HG03575 (cell line): ENCODE measurements at regions not wholly inside any gene's neighbourhood (a gene's known extent, or its start where the extent isn't known, plus 50 kb on each side); places are given as distances from the start of the nearest gene placed in this dataset.

Experiments used
- ATAC-seq: cut with Tn5 transposase; IDR thresholded peaks from one replicate; pipeline ENCODE4 v1.9.1; 2021; ENCODE audit not compliant: unreplicated experiment, insufficient number of reproducible peaks, low FRiP score; ENCODE audit errors: extremely low read depth

DNA sequence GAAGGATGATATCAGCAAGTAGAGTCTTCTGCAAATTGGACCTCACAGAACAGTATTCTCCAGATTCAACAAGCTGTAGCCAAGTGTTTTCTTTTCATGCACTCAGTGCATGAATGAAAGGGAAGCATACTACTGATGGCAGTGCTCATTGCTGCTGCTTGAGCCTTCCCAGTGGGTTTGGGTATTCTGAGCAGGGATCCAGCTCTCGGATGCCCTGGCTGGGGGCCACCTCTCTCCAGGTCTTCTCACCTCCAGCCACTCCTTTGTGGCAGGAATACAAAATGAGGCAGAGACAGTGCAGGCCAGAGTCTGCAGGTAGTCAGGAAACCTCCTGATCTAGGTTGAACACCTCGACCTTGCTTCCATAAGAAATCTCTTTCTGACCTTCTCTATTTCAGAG, 390.4 kb upstream of the CELF4 start:
- ATAC-seq, result no peak

DNA sequence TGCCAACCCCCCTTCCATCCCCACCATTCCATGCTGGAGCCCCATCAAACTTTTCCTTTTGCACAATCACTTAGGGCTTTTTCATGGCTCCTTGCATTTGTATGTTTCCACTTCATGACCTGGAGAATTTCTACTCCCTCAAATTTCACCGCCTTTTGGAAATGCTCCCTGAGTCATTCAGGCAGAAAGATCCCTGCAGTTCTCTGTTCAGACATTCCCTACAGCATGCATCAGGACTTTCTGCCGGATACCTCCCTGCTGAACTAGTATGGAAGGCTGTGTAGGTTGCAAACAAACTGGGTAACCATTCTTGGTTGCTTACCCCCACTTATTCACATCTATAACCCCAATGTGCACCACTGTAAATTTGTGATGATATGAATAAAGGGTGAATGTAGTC, 389.6 kb upstream of the CELF4 start:
- no peak for ATAC-seq

DNA sequence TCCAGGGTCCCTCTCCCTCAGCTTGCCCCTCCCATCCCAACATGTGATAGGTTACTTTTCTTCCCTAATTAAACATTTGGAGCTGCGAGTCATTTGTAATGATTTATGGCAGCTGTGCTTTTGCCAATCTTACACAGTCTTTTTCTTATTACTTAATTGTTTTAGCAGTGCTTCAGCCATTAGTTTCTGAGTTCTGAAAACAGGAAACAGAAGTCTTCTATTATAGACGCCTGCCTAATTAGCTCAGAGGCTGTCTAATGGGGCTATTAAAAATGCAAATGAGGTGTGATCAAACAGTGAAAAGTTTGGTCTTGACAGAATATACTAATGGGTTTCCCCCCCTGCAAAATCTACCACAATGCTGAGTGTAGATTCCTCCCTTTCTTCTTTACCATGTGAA, 388.3 kb upstream of the CELF4 start:
- ATAC-seq, result no peak

DNA sequence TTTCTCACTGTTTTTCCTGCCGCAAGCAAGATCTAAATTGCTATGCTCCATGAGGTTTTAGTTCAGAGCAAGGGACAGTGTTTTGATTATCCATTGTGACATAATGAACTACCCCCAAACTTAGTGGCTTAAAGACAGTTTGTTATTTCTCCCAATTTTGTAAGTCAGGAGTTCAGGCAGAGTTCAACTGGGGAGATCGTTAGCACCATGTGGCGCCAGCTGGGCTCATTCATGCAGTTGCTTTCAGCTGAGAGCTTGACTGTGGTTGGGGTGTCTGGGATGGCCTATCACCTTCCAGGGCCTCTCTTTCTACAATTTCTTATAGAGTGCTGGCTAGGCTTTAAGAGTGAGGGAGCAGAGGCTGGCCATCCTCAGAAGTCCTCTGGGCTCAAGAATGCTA, 382.9 kb upstream of the CELF4 start:
- no peak for ATAC-seq

DNA sequence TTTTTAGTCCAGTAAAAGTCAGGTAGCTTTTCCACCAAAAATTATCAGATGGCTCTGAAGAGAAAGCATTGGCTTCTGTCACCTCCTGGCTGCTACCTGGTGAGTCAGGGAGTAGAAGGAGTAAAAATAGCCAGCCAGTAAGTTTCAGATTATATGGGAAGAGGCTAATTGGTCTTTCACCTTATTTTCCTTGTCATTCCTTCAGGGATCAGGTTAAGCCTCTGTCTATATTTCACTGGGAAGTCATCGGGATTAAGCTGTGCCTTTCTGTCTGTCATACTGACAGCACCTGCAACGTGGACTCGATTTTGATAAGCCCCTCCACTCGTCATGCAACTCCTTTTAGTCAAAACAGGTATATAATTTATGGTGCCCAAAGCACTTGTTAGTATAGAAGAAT, 380.7 kb upstream of the CELF4 start:
- no peak for ATAC-seq

DNA sequence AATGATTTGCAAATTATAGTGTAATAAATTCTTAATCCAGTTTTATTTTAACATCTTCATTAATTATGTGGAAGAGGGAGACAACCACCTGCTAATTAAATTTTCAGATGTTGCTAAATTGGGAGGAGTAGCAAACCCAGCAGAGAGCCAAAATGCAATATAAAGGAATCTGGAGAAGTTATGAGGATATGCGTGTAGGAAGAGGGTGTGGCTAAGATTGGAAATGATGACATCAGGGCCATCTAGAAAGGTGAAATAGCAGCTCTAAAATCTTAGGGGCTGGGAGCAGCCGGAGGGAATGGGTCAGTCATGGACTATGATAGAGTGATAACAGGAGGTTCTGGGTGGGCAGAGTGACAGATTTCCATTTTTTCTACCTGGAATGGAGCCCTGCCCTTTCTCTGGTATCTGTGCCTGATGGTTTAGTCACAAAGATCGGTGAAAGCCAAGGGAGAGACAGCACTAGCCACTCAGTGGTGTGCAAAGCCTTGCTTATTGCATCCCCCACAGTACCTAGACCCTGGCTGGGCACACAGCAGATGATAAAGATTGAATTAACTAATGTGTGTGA, 379.2 kb upstream of the CELF4 start:
- ATAC-seq, result no peak

DNA sequence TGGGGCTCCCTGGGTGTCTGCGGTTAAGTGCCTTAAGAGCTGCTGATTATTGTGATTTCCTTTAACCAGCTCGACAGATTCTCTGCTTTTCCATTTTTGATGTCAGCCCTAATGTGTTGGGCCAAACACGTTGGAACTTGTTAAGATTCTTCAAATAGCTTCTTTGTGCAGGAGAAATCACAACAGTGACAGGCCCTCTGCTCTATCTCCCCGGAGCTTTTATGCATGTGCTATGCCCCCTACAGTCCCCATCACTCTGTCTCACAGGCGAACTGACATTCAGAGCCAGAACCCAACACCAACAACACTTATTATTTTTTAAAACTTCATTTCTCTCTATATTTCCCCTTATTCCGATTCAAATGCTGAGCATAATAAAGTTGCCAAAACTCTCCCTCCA, 371.7 kb upstream of the CELF4 start:
- no peak for ATAC-seq

DNA sequence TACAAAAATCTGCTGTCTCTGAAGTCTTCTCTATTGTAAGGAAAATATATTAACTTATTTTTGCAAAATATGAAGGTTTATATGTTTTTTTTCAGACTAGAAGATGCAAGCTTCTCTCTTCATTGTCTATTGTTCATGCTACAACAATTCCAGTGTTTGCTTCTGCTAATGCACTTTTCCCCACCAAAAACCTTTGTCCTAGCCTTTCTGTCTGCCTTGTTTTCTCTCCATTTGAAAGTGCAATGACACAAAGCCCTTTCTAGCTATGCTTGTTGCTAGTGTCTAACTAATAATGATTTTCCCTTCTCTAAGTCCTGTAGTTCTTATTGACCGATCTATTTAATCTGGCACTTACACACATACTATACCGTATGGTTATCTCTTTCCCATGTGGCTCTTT, 369.5 kb upstream of the CELF4 start:
- ATAC-seq, result no peak

DNA sequence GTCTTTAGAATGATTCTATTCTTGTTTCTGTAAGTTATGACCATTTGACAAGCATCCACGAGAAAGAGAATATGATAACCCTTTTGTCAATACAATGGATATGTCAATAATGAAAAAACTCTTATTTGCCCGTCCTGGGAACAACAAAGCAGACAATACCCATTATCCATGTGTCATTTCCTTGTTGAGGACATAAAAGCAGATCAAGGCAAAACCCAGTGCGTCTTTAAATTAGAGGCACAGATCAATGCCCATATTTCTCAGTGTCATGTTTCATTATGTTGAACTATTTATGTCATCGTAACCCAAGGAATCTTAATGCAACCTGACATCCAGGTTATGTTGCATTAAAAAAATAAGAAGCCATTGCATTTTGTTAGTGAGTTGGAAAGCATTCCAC, 365.0 kb upstream of the CELF4 start:
- ATAC-seq, result no peak

DNA sequence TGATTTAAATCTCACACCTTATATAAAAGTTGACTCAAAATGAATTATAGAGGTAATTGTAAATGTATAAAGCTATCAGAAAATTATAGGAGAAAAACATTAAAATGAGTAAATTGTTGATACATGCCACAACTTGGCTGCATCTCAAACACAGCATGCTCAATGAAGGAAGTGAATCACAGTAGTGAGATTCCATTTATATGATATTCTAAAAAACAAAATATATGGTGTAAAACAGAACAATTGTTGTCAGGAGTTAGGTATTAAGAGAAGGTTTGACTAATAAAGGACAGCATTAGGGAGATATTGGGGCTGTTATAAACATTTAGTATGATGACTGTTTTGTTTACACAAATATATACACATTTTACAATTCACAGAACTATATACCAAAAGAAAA, 356.6 kb upstream of the CELF4 start:
- ATAC-seq, result no peak

DNA sequence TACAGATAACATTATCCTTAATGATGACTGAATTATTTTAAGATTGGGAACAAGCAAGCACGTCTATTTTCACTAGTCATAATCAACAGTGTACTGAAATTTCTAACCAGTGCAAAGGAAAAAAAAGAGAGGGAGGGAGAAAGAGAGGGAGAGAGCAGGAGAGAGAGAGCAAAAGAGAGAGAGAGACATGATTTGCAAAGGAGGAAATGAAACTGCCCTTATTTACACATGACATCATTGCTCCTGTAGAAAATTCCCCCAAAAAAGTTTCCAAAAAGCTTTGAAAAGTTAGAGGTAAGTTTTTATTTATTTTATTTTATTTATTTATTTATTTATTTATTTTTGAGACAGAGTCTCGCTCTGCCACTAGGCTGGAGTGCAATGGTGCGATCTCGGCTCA, 355.3 kb upstream of the CELF4 start:
- ATAC-seq, result no peak

DNA sequence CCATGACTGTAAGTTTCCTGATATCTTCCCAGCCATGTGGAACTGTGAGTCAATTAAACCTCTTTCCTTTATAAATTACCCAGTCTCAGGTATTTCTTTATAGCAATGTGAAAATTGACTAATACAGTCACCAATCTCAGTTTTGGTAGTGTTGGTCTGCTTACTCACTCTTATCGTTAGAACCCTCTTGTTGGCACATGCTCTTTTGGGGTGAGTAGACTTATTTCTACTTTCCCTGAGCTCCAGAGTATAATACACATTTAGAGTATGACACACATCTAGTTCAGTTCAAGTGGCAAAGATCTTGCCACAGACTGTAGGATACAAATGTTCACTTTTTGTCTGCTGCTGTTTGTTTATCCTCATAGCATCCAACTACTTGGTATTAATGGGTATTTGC, 347.5 kb upstream of the CELF4 start:
- ATAC-seq, result no peak

DNA sequence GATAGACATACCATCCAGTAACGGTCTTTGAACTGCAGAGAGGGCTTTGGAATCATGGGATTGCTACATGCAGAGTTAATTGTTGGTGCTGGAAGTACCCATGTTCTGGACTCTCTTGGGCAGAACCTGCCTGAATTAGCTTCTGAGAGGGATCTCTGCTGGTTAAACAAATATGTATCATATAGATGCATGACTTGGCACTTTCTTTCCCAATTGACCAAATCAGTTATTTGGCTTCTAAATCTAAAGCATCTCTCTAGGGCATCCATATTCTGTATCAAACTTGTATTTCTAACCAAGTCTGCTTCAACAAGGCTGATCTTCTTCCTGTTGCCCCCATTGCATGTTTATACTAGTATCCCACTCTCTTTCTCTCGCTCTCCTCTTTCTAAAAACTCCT, 336.7 kb upstream of the CELF4 start:
- ATAC-seq, result no peak

DNA sequence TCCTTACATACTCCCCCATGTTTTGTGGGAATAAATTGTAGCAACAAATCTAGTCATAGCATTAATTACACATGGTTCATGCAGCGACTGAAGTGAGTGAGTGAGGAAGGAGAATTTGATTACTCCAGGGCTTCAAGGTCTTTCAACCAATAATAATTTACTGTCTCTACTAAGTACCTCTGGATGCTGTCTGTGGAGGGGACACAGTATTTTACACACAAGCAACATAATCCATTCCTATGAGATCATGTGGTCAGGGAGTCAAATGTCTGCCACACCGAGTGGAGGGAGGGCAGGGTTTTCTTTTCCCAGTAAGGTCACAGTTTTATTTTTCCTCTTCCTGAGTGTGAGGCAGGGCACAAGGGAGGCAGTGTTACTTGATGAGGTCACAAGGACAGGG, 334.7 kb upstream of the CELF4 start:
- ATAC-seq, result no peak

DNA sequence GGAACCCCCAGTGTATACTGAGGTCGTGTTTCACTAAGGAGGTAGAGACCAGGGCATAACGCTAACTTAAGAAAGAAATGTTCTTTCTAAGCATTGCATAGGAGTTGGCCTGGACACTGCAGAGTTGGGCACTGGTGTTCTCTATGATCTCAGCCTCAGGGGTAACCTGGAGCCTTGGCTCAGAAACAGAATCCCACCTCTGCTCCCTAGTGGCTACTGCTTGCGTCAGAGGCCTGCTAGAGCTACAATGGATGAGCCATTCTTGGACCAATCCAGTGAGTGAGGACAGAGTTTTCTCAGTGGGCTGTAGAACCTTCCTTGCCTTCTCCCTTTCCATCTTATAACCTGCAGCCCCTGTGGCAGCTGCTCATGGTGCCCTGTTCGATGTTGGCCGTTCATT, 324.4 kb upstream of the CELF4 start:
- no peak for ATAC-seq

DNA sequence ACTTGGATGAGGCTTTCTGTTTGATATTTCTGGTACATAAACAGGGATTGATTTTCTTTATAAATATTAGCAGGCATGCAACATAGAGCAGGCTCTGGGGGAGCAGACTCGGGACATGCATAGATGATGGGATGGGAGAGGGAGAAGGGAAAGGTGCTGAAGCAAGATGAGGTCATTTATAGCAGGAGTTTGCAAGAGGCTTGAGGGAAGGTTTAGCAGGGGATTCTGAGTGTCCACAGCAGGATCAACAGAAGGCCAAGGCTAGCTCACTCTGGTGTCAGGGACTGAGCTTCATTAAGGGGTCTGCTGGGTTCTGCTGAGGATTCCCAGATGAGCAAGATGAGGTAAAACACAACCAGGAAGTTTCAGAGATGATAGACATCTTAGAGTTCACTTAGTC, 309.1 kb upstream of the CELF4 start:
- no peak for ATAC-seq

DNA sequence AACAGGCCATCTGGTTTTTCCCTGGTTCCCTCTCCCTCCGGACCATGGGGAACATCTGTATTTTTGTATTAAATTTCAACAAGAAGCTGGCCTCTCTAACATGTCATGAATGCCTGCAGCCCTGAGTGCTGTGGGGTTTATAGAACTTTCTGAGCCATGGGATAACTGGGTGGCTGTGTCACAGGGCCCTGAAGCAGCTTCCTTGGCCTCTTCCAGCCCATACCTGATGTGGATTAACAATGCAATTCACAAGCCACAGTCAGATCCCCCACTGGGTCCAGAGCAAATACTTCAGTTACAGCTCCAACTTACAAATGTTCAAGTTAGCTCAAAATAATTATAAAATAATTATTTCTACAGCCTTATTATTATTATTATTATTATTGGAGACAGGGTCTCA, 307.8 kb upstream of the CELF4 start:
- ATAC-seq, result no peak

DNA sequence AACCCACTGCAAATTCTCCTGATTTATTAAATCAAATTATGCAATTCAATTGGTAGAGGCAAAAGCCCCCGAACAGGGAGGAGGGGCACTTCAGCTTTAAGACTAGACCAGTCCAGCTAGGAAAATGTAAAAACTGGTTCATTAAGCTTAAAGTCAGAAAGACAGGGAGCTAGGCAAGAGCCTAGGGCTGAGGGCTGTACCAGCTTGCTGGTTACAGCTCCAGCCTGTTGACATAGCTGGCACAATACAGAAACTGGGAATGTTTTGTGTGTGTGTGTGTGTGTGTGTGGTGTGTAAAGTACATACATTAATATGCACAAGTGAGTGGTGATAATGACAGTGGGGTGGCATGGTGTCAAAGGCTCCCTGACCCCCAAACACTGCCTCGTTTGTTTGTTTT, 307.0 kb upstream of the CELF4 start:
- ATAC-seq, result no peak

DNA sequence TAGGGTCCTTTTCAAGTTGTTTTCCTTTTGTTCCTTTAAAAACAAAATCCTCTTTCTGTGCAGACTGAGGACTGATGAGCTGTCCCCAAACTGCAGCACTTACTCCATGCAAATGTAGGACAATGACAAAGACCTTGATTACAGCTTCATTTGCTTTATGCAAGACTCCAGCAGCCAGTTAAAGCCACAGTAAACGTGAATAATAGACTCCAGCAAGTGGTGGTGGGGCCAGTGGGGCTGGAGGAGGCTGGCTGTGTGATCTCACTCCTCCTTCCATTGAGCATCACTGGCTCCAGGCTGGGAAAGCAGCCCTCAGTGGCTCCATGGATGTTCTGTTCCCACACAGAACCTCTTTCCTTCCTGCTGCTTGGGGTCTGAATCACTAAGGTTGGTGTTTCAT, 306.0 kb upstream of the CELF4 start:
- no peak for ATAC-seq

DNA sequence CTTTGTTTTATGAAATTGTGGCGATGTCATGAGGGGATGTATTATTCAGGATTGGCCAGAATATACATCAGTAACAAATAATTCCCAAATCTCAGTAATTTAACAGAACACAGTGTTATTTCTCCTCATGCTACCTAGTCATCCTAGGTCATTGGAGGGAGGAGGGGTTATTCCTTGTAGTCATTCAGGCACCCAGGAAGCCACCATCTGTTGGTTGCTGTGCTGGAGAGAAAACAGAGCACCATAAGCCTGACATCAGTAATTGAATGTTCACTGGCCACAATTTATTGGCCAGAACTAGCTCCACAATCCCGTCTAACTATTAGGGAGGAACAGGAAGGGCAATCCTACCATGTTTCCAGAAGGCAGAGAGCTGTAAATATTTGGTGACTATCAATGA, 303.5 kb upstream of the CELF4 start:
- no peak for ATAC-seq

DNA sequence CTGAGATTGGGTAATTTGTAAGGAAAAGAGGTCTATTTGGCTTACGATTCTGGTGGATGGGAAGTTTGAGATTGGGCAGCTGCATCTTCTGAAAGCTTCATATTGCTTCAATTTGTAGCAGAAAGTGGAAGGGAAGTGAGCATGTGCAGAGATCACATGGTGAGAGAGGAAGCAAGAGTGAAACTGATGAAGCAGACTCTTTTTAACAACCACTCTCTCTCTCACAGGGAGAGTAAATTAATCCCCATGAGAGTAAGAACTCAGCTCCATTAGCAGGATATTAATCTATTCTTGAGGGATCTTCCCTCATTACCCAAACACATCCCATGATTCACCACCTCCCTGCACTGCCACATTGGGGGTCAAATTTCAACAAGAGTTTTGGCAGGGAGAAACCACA, 298.5 kb upstream of the CELF4 start:
- no peak for ATAC-seq

DNA sequence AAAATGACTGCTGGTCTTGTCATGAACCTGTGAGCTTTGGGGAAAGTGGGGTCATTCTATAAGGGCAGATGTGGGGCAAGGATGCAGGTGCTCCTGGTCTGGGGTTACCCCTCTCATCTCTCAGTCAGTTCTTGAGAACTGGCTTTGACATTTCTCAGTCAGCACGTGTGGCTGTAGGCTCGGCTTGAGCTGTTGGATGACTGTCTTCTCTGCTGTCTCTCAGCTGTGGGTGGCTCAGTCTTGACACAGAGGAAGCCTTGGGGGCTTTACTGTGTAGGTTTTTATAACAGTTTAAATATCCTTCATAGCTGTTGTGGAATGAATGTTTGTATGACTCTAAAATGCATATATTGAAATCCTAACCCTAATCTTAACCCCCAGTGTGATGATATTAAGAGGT, 296.4 kb upstream of the CELF4 start:
- ATAC-seq, result no peak
